Colon (tissue), 2 donors: ENCODE measurements at regions not wholly inside any gene's neighbourhood (a gene's known extent, or its start where the extent isn't known, plus 50 kb on each side); places are given as distances from the start of the nearest gene placed in this dataset.

Source experiments
- FAIRE-seq: peaks from 2 replicates; lab custom pipeline; 2012; peaks lifted over from hg19 to GRCh38; lab: Jason Lieb, UNC
- donor health status: control.
- donor health status: control.

- FAIRE-seq = no peak
Measured at GRCh38 chr3:193874997-193875593, 260.9 kb upstream of the HES1 start.

GRCh38 chr3:193875601-193876321 lies 260.2 kb upstream of the HES1 start:
- FAIRE-seq = no peak

- no peak for FAIRE-seq
Measured at GRCh38 chr3:193879099-193879863, 256.7 kb upstream of the HES1 start.

- FAIRE-seq = no peak
Measured at GRCh38 chr3:193879864-193880242, 256.1 kb upstream of the HES1 start.

- no peak for FAIRE-seq
Measured at GRCh38 chr3:193882091-193882490, 253.9 kb upstream of the HES1 start.

- FAIRE-seq = no peak
Measured at GRCh38 chr3:193883551-193883950, 252.4 kb upstream of the HES1 start.

- FAIRE-seq = no peak
Measured at GRCh38 chr3:193884027-193884426, 251.9 kb upstream of the HES1 start.

GRCh38 chr3:193884652-193885051 lies 251.3 kb upstream of the HES1 start:
- no peak for FAIRE-seq

- no peak for FAIRE-seq
Measured at GRCh38 chr3:193885832-193886231, 250.1 kb upstream of the HES1 start.

- FAIRE-seq = peak; percentile 24
Measured at GRCh38 chr3:193890016-193890897, 245.7 kb upstream of the HES1 start.

- no peak for FAIRE-seq
Measured at GRCh38 chr3:193894121-193894863, 241.7 kb upstream of the HES1 start.

GRCh38 chr3:193895409-193895808 lies 240.5 kb upstream of the HES1 start:
- FAIRE-seq = no peak

- FAIRE-seq = no peak
Measured at GRCh38 chr3:193896419-193896818, 239.5 kb upstream of the HES1 start.

- no peak for FAIRE-seq
Measured at GRCh38 chr3:193897288-193897687, 238.7 kb upstream of the HES1 start.

- no peak for FAIRE-seq
Measured at GRCh38 chr3:193897731-193898180, 238.2 kb upstream of the HES1 start.

GRCh38 chr3:193899001-193899400 lies 236.9 kb upstream of the HES1 start:
- no peak for FAIRE-seq

GRCh38 chr3:193901007-193901406 lies 234.9 kb upstream of the HES1 start:
- FAIRE-seq = no peak

GRCh38 chr3:193902607-193903511 lies 233.1 kb upstream of the HES1 start:
- no peak for FAIRE-seq

- FAIRE-seq = no peak
Measured at GRCh38 chr3:193903512-193903817, 232.5 kb upstream of the HES1 start.

- FAIRE-seq = no peak
Measured at GRCh38 chr3:193903966-193904365, 232.0 kb upstream of the HES1 start.
